GM10266 (cell line): ENCODE measurements at regions not wholly inside any gene's neighbourhood (a gene's known extent, or its start where the extent isn't known, plus 50 kb on each side); places are given as distances from the start of the nearest gene placed in this dataset.
"Not testable (repeated sequence)": the region's sequence is repeated elsewhere in the genome, so short reads cannot be mapped to it uniquely, and the experiment has no call there.

Experiments
- DNase-seq: peaks from one replicate; pipeline ENCODE4 v3.0.0; 2012; ENCODE audit errors: extremely low spot score
- TF ChIP-seq, protein P1 (sequence below): IDR thresholded peaks from 2 replicates; pipeline ENCODE4 v1.5.1; 2012; ENCODE audit warnings: mild to moderate bottlenecking, low read depth; ENCODE audit not compliant: control insufficient read depth, insufficient read depth; ENCODE audit errors: missing control alignments

DNA sequence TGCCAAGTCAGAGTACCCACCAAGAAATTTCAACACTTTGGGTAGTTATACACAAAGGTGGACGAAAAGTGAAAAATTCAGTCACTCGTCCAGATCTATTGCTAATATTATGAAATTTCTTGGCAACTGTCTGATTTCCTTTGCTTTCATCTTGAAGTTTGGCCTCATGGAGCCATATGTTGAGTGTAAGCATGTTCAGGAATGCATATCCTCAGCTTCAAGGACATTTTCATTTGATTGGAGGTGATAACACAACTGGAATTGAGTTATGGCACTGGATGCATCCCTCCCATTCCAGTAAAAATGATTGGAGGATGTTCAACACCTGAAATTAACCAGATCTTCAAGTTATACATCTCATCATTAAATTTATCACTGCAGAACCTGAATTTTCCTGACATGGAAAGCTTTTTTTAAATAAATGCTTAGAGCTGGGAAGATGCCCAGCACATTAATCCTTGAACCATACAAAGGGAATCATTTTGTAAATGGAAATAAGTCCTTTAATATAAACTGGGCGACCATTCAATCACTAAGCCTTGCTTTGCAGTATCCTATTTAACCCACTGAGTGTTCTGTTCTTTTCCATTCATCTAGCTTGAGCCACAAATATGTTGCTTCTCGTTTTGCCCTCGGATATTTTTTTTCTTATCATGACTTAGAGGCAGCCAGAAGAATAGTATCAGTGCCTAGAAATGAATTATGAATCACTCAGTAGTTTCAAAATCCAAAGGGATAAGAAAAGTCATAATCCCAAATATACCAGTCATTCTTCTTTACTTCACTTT lies 273.7 kb upstream of the PIK3R1 start:
- DNase-seq, result no peak
- TF ChIP-seq, protein P1, sequence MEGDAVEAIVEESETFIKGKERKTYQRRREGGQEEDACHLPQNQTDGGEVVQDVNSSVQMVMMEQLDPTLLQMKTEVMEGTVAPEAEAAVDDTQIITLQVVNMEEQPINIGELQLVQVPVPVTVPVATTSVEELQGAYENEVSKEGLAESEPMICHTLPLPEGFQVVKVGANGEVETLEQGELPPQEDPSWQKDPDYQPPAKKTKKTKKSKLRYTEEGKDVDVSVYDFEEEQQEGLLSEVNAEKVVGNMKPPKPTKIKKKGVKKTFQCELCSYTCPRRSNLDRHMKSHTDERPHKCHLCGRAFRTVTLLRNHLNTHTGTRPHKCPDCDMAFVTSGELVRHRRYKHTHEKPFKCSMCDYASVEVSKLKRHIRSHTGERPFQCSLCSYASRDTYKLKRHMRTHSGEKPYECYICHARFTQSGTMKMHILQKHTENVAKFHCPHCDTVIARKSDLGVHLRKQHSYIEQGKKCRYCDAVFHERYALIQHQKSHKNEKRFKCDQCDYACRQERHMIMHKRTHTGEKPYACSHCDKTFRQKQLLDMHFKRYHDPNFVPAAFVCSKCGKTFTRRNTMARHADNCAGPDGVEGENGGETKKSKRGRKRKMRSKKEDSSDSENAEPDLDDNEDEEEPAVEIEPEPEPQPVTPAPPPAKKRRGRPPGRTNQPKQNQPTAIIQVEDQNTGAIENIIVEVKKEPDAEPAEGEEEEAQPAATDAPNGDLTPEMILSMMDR, result no peak

DNA sequence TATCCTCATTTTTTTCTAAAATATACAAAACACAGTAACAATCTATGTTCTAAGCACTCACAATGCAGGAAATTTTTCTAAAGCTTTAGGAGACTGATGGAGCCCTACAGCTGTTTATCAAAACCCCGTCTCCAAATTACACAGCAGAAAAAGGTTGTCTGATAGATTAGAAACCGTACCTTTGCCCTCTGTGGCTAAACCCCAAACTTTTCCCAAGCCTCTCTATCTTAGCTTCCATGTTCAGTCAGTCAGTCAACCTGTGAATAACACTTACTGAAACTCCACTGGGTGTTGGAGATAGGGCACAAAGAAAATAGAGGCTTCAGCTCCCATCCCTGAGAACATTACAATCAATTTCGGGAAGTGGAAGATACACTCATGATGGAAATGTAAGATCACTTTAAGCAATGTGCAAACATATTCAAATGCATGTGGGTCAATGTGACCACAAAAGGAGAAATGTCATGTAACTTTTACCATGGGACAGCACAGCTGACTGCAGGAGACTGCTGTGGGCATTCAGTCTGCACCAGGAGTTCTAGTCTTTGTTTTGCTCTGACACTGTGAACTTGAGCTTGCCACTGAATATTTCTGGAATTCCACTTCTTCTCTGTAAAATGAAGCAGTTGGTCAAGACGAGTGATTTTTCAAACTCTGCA lies 279.5 kb upstream of the PIK3R1 start:
- no peak for DNase-seq
- TF ChIP-seq, protein P1, result no peak

DNA sequence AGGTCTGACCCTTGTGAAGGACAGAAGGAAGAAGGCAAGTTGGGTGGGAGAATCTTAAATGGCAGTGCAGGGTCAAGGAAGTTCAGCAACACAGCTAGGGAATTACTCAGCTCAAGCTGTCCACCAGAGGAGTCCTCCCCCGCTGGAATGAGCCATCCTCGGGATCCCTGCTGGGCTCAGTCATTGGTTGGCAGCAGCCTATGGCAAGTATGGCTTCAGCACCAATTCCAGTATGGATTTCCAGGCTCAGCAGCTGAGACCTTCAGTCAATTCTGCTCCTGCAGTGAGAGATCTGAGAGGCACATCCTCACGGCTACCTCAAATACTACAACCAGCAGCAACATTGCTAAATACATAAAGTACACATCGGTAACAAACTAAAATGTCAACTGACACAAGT lies 280.6 kb upstream of the PIK3R1 start:
- TF ChIP-seq, protein P1, result no peak
- no peak for DNase-seq

DNA sequence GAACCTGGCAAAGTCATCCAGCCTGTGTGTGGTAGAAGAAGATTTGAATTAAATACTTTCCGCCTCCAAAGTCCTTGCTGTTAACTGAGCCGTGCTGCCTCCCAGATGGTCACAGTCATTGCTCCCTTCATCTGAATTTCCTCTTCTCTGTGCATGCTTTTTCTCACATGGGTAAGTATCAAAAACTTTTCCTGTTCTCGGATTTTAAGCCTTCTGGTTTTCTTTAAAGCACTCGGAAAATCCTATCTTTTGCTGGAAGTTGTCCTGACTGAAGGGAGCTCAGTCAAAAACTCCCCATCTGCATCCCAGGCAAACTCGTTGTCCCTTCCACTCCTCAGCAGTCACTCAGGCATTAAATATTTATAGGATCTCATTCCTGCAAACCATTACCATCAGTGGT lies 290.0 kb upstream of the PIK3R1 start:
- TF ChIP-seq, protein P1, result no peak
- DNase-seq, result no peak

DNA sequence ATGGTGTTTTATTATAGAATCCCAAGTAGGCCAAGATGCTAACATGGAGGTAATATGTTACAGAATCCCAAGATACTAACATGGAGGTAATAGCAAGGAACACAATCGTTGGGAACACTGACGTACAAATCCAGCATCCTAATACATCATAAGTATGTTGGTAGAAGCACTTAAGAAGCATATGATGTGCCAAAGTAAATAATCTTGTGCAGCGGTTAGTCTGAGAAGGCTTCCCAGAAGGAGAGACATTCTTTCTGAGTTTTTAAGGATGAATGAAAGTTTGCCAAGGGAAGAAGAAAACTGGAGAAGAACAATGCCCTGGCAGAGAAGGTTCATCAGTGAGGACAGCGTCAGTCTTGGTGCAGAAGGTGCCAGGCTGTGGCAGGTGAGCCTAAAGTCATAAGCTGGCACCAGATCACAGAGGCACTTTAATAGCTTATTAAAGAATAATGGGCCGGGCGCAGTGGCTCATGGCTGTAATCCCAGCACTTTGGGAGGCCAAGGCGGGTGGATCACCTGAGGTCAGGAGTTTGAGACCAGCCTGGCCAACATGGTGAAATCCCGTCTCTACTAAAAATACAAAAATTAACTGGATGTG lies 294.5 kb upstream of the PIK3R1 start:
- TF ChIP-seq, protein P1, result no peak
- no peak for DNase-seq

DNA sequence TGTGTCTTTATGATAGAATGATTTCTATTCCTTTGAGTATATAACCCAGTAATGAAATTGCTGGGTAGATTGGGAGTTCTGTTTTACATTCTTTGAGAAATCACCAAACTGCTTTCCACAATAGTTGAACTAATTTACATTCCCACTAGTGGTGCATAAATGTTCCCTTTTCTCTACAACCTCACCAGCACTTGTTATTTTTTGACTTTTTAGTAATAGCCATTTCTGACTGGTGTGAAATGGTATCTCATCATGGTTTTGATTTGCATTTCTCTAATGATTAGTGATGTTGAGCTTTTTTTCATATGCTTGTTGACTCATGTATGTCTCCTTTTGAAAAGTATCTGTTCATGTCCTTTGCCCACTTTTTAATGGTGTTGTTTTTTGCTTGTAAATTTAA lies 296.0 kb upstream of the PIK3R1 start:
- not testable (repeated sequence) for DNase-seq

DNA sequence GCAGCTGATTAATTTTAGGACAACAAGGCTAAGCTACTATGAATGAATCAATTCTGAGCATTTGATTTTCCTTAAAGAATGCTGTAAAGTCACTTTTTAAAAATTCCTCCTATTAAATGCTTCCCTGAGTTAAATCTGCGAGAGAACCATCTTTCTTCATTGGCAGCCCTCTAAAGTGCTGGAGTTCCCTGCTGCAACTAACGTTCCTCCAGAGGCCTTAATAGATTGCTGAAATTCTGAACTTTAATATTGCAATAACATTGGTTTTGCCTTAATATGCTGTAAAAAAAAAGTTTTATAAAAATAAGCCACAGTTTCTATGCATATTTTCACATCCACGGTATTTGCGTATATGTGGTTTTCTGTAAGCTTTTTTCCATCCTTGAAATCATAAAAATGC lies 298.0 kb upstream of the PIK3R1 start:
- DNase-seq, result no peak
- TF ChIP-seq, protein P1, result no peak
